Uterus (tissue), 2 donors: ENCODE measurements at regions not wholly inside any gene's neighbourhood (a gene's known extent, or its start where the extent isn't known, plus 50 kb on each side); places are given as distances from the start of the nearest gene placed in this dataset.

Experiments used
- CTCF ChIP-seq, 4 experiments: fragments of 200-600 bp in 2 of 4; fragments of 450-650 bp in 2 of 4; sonication (generic) in 2 of 4; IDR thresholded peaks; one replicate each; pipeline ENCODE4 v1.5.1; 2016 to 2019; ENCODE audit warnings: antibody characterized with exemption in 4 of 4, mild to moderate bottlenecking in 2 of 4, moderate library complexity in 1 of 4
- POLR2A ChIP-seq, 2 donors: fragments of 450-650 bp; IDR thresholded peaks; one replicate each; pipeline ENCODE4 v1.6.1; 2016; ENCODE audit warnings: antibody characterized with exemption in 2 of 2, mild to moderate bottlenecking in 1 of 2, moderate library complexity in 1 of 2

GRCh38 chr12:14258575-14258940, 106.9 kb upstream of the ATF7IP start:
- TF ChIP-seq CTCF (IDR thresholded peaks at IDR 0.05) (no peak), POLR2A (IDR thresholded peaks at IDR 0.05) (no peak)
